Calu3 (cell line): ENCODE measurements at regions not wholly inside any gene's neighbourhood (a gene's known extent, or its start where the extent isn't known, plus 50 kb on each side); places are given as distances from the start of the nearest gene placed in this dataset.

Experiments
- BruUV-seq: library from RNA; stranded (reverse); fragments of 400-500 nt; replicated peaks from 2 replicates; lab custom pipeline; 2021; lab: Mats Ljungman, UMichigan
- CTCF ChIA-PET: fragments of 300-600 bp; sonication (Branson Sonifier 250); formaldehyde crosslinking; loops from one replicate; lab custom pipeline; 2022; ENCODE audit warnings: antibody characterized with exemption; lab: Charles Lee
- DNase-seq: peaks from one replicate; pipeline ENCODE4 v3.0.0; 2022
- H3K27ac Mint-ChIP-seq: one replicate; pipeline ENCODE4 v1.8.0; 2022; ENCODE audit warnings: mixed read lengths; ENCODE audit not compliant: unreplicated experiment
- H3K27me3 Mint-ChIP-seq: one replicate; pipeline ENCODE4 v1.8.0; 2022; ENCODE audit warnings: mixed read lengths; ENCODE audit not compliant: unreplicated experiment
- H3K36me3 Mint-ChIP-seq: one replicate; pipeline ENCODE4 v1.8.0; 2022; ENCODE audit warnings: mild to moderate bottlenecking, moderate library complexity, mixed read lengths; ENCODE audit not compliant: insufficient read depth, unreplicated experiment
- H3K4me1 Mint-ChIP-seq: one replicate; pipeline ENCODE4 v1.8.0; 2022; ENCODE audit warnings: mild to moderate bottlenecking, low read depth, mixed read lengths; ENCODE audit not compliant: unreplicated experiment
- H3K4me3 Mint-ChIP-seq: one replicate; pipeline ENCODE4 v1.8.0; 2022; ENCODE audit warnings: mild to moderate bottlenecking, low read depth, moderate library complexity, mixed read lengths; ENCODE audit not compliant: unreplicated experiment
- H3K9me3 Mint-ChIP-seq: one replicate; pipeline ENCODE4 v1.8.0; 2022; ENCODE audit warnings: low read depth, mixed read lengths; ENCODE audit not compliant: unreplicated experiment
- intact Hi-C: fragments of 100-400 bp; cut with micrococcal nuclease; formaldehyde crosslinking; loops from one replicate; pipeline ENCODE4 v1.10.0; 2022; ENCODE audit not compliant: unreplicated experiment
- TF ChIP-seq, protein P1 (sequence below): fragments of 200-600 bp; IDR thresholded peaks from one replicate; pipeline ENCODE4 v1.8.0; 2022; ENCODE audit warnings: antibody characterized with exemption; ENCODE audit not compliant: unreplicated experiment

DNA sequence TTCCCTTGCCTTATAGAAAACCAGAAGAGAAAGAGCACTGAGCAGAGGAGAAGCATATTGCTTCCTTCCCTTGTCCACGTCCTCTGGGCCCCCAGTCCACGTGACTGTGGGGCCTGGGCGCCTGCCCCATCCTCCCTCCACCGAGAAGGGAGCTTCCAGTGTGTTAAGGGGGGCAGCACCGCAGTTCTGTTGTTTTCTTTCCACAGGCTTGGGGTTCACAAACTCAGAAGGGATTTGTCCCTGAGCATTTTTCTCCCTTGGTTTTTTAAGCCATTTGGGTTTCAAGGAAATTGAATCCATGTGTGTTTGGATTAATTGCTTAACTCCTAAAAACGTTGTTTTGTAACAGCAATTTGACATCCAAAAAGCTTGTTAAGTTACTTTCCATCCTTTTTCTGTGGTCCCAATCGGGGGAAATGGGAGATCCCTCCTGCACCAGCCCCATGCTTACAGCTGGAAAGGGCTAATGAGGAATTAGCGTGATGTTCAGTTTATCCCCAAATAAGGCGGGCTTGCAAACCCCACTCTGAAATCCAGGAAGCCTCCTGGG is 347.5 kb upstream of the TNRC6C start:
- CTCF ChIA-PET, result no interaction called here
- TF ChIP-seq, protein P1, sequence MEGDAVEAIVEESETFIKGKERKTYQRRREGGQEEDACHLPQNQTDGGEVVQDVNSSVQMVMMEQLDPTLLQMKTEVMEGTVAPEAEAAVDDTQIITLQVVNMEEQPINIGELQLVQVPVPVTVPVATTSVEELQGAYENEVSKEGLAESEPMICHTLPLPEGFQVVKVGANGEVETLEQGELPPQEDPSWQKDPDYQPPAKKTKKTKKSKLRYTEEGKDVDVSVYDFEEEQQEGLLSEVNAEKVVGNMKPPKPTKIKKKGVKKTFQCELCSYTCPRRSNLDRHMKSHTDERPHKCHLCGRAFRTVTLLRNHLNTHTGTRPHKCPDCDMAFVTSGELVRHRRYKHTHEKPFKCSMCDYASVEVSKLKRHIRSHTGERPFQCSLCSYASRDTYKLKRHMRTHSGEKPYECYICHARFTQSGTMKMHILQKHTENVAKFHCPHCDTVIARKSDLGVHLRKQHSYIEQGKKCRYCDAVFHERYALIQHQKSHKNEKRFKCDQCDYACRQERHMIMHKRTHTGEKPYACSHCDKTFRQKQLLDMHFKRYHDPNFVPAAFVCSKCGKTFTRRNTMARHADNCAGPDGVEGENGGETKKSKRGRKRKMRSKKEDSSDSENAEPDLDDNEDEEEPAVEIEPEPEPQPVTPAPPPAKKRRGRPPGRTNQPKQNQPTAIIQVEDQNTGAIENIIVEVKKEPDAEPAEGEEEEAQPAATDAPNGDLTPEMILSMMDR, result no peak
- H3K27ac Mint-ChIP-seq, result no peak overlapping the region
- no peaks in the 10 kb centered on the region for H3K9me3 Mint-ChIP-seq
- peaks cover 2% of the 10 kb centered on the region for H3K4me1 Mint-ChIP-seq
- no peak for DNase-seq
- H3K4me3 Mint-ChIP-seq, result no peak overlapping the region
- intact Hi-C loops, result no loop called here
- peaks cover 88% of the 10 kb centered on the region for H3K27me3 Mint-ChIP-seq
- H3K36me3 Mint-ChIP-seq, result peaks cover 12% of the 10 kb centered on the region
- BruUV-seq, result no TSS peak

DNA sequence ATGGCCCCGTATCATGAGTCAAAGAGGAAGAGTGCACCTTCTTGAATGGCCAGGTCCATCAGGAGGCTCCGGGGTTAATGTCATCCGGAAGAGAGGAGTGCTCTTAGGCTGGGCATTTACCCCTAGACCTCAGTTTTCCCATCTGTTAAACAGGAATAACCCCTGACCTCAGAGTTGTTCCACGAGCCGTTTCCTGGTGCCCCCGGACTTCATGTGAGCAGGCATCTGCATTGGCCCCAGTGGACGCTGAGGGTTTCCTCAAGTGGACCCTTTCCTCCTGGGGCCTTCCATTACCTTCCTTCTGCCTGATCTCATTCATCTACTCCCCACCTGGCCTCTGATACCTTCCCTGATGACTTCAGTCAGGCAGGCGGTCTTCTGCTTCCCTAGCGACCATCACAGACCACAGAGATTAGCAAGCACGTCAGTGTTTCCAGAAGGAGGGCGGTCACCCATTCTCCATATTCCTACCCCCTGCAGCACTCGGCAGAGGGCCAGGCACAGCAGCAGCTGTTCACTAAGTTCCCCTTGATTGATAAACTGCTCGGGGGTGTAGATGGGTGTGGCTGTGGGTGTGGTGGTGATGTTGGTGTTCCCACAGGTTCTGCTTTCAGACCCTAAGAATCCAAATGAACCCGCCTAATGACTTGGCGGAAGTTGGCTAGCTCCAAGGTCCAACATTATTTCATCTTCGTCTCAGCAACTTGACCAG is 346.6 kb upstream of the TNRC6C start:
- intact Hi-C loops, result no loop called here
- TF ChIP-seq, protein P1, result no peak
- Mint-ChIP-seq H3K27ac (no peak overlapping the region), H3K4me3 (no peak overlapping the region), H3K4me1 (peaks cover 9% of the 10 kb centered on the region), H3K36me3 (peaks cover 12% of the 10 kb centered on the region), H3K27me3 (peaks cover 88% of the 10 kb centered on the region), H3K9me3 (no peaks in the 10 kb centered on the region)
- CTCF ChIA-PET, result no interaction called here
- DNase-seq, result no peak
- BruUV-seq, result no TSS peak

DNA sequence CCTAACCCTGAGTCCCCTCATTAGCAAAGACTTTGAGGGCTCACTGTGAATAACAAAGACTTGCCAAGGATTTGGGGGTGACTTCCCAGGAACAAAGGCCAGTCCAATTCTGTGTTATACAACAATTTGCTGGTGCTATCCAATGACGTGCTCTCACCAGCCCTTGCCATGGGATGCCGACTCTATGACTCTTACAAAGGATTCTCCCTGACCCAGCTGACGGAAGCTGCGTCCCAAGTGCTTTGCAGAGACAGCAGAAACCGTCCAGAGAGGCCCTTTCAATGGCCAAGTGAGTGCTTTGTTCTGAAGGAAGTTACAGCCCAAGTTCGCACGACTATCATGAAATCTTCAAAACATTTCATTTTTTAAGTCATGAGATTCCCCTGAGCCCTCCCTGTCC is 345.3 kb upstream of the TNRC6C start:
- peaks cover 5% of the 10 kb centered on the region for H3K36me3 Mint-ChIP-seq
- no TSS peak for BruUV-seq
- no peak for DNase-seq
- H3K27ac Mint-ChIP-seq, result no peak overlapping the region
- peaks cover 88% of the 10 kb centered on the region for H3K27me3 Mint-ChIP-seq
- intact Hi-C loops, result no loop called here
- peaks cover 9% of the 10 kb centered on the region for H3K4me1 Mint-ChIP-seq
- CTCF ChIA-PET, result no interaction called here
- no peaks in the 10 kb centered on the region for H3K9me3 Mint-ChIP-seq
- H3K4me3 Mint-ChIP-seq, result no peak overlapping the region
- TF ChIP-seq, protein P1, result no peak

DNA sequence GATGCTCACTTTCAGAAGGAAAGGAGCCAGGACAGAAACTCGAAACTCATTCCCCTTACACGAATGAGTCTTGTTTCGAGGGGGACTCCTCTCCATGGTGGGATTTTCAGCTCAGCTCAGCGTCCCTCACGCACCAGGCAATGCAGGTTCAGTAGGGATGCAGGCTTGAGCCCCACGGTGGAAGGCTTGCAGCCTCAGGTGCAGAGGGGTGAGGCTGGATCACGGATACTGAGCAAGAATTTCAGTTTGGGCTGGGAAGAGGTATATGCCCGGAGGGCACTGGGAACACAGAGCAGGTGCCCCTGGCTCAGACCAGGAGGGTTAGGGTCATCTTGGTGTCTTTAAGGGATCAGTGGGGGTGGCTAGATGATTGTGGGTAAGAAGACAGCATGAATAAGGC is 344.9 kb upstream of the TNRC6C start:
- CTCF ChIA-PET, result no interaction called here
- no peak overlapping the region for H3K27ac Mint-ChIP-seq
- peaks cover 9% of the 10 kb centered on the region for H3K4me1 Mint-ChIP-seq
- no peak for DNase-seq
- H3K9me3 Mint-ChIP-seq, result no peaks in the 10 kb centered on the region
- TF ChIP-seq, protein P1, result no peak
- intact Hi-C loops, result no loop called here
- peaks cover 88% of the 10 kb centered on the region for H3K27me3 Mint-ChIP-seq
- H3K36me3 Mint-ChIP-seq, result peaks cover 5% of the 10 kb centered on the region
- BruUV-seq, result no TSS peak
- no peak overlapping the region for H3K4me3 Mint-ChIP-seq
